Fibroblast of skin of left biceps (primary cell): ENCODE measurements at regions not wholly inside any gene's neighbourhood (a gene's known extent, or its start where the extent isn't known, plus 50 kb on each side); places are given as distances from the start of the nearest gene placed in this dataset.

Experiments used
- DNase-seq, 2 experiments: peaks; one replicate each; pipeline ENCODE4 v3.0.0-alpha.2; 2013; ENCODE audit warnings: low read depth in 2 of 2

GRCh38 chr20:19807946-19808330 lies 49.9 kb downstream of the RIN2 start:
- DNase-seq = no peak

- DNase-seq = no peak
Observed at GRCh38 chr20:19808498-19808897, 50.4 kb downstream of the RIN2 start.

DNA sequence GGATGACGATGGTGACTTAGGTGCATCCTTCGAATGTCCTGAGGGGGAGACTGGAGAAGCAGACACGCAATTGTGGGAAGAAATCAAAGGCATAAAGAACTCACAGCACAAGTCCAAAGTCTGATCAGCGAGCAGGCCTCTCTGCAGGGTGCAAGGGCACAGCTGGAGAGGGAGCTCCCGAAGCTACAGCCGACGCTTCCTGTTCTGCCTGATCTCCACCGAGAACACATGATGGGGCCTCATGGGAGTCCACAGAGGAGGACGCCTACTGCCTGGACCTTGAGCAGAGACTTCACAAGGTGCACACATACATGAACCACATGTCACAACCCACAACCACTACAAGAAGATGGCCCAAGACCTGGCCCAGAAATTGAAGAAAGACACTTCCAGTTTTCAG lies 51.4 kb downstream of the RIN2 start:
- DNase-seq = no peak

- DNase-seq = no peak
Observed at GRCh38 chr20:19811231-19811630, 53.2 kb downstream of the RIN2 start.

GRCh38 chr20:19812056-19812455 lies 54.0 kb downstream of the RIN2 start:
- DNase-seq = no peak

- DNase-seq = no peak
Observed at GRCh38 chr20:19812696-19813095, 54.6 kb downstream of the RIN2 start.

DNA sequence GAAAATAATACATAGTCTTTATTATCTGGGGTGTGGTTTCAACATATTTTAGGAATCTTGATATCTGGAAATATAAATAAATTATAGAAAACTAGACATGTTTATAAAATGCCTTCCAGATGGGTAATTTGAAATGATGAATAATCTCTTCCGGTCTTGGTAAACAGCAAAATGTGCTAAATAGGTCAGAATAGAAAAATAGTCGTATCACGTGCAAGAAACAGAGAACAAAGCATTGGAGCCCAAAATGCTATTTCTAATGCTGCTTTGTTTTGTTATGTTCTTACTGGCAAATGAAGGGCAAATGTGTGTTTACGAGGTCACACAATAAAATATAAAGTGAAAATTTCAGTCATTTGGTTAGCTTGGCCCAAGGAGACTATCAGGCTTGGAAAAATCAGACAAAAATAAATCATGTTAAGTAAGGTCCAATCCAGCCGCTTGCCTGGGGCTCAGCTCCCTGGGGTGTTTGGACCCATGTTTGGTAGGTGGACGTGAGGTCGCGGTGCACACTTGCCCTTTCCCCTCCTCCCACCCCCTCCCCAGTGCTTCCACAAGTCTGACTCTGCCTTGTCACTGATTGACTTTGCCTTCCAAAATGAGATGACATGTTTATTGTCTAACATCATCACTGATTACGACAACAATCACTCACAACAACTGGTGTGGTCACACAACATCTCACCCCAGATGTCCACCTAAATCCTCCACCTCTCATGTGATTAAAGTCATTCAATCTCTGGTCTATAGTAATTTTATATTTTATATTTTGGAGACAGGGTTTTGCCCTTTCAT lies 56.0 kb downstream of the RIN2 start:
- no peak for DNase-seq

DNA sequence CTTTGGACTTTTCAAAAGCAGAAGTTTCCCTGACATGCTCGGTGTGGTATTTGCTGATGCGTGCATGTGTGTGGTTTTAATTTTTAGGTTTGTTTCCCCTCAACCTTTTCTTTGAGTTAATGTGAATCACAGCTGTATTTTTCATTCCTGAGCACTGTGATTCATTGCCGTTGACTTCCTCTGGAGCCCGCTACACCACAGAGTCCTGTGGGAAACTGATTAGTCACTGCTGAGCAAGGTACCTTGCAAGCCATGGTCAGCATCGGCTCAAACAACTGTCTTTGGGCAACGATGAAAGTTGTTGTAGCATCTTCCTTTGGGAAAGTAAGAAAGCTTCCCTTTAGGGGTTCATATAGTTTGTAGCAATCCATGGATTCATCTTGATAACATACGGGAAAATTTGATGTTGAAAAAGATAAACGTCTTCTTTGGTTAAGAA lies 57.5 kb downstream of the RIN2 start:
- peak; percentile 93 to 94 for DNase-seq

DNA sequence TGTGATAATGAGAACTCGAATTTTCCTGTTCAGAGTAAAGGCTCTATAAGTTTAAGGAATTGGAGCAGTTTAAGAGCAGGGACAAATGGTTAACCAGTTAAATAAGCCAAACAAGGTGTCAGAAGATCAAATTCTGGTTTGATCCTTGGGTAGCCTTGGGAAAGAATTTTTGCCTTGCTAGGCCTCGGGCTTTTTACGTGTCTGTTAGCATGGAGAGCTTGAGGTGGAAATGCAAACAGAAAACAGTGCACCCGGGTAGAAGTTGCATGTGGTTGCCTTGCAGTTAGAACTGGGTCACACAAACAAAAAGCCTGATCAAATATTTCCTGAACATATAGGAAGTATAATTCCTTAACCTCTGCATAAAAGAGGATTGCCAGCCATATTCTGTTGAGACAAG lies 58.3 kb downstream of the RIN2 start:
- DNase-seq = no peak

DNA sequence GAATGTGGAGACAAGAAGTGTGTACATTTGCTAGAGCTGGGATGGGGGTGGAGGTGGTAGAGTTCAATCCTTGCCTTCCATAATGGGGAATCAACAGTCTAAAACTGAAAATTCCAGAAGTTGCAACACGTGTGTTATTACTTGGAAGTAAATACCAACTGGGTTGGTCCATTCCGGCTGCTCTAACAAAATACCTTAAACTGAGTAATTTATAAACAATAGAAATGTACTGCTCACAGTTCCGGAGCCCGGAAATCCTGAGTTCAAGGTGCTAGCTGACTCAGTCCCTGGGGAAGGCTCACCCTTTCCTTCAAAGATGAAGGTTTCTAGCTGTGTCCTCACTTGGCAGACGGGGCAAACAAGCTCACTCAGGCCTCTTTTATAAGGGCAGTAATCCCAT lies 59.0 kb downstream of the RIN2 start:
- DNase-seq = peak; percentile 36 to 38

- no peak for DNase-seq
Observed at GRCh38 chr20:19819149-19819548, 61.1 kb downstream of the RIN2 start.

DNA sequence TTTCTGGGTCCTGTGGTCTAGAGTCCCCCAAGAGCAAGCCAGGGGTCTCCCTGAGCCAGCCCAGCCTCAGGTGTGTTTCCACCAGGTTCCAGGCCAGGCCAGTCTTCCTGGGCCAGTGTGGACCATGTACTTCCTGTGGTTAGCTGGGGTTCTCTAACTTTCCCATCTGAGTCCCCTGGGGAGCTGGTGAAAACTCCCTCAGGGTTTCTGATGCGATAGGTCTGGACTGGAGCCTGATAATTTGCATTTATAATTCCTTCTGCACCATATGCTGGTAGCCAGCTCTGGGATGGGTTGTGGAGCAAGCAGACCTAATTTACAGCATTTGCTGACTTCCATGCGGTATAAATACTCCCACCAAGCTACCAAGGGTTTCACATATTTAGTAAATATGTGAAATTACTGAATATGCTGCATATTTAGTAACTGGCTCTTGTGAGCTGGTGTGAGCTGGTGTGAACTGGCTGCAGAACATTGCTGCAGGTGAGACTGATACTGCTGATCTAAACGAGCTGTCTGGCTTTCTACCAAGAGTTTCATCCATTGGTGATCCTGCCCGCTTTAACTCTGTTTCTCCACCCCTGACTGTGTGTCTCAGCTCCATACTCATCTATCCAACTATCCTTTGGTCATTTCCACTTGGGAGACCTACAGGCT lies 62.6 kb downstream of the RIN2 start:
- no peak for DNase-seq

DNA sequence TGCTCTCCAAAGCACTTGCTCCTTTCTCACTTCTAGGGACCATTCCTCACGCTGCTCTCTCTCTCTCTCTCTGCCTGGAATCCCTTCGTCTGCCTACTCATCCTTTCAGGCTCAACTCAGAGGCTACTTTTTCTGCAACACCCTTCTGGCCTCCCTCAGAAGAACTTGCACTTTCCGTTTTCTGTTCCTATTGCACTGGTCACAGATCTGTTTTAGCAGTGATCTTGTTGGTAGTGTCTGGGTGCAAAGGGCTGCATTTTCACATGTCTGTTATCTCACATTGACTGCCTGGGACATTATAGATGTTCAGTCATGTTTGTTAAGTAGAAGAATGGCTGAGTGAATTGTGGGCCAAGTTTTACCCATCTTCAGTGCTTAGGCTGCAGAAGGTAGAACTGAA lies 63.5 kb downstream of the RIN2 start:
- DNase-seq = no peak

DNA sequence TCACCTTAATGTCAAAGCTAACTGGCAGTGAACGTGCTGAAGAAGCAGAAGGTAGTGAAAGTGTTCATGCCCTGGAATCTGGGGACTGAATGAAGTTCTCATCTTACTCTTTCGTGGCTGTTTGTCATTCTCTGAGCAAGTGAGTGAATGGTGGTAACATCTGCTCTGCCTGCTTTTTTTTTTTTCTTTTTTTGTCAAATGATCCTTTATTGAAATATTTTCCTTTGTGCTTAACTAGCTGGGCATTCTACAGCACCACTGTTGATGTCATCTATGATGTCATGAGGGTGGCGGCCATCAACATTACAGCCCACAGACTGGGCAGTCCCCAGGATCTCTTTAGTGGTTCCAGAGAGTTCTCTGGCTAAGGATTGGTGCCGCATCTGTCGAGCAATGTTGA lies 65.2 kb downstream of the RIN2 start:
- DNase-seq = no peak

DNA sequence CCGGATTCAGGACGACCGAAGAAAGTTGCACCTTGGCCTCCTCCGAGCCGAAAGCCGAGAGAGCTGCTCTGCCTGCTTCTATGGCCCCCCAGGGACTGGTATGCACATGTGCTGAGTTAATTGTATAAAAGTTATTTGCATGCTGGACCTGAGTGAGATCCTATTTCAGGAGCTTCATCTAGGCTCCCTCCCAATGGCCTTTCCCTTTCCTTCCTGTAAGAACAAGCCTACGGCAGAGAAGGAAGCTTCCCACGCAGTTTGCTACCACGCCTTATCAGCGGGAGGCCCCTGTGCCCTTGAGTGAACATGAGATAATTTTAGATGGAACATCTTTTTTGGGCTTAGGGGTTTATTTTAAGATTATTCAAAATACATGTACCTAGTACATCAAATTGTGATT lies 65.9 kb downstream of the RIN2 start:
- DNase-seq = no peak

- no peak for DNase-seq
Observed at GRCh38 chr20:19824861-19825260, 66.8 kb downstream of the RIN2 start.

DNA sequence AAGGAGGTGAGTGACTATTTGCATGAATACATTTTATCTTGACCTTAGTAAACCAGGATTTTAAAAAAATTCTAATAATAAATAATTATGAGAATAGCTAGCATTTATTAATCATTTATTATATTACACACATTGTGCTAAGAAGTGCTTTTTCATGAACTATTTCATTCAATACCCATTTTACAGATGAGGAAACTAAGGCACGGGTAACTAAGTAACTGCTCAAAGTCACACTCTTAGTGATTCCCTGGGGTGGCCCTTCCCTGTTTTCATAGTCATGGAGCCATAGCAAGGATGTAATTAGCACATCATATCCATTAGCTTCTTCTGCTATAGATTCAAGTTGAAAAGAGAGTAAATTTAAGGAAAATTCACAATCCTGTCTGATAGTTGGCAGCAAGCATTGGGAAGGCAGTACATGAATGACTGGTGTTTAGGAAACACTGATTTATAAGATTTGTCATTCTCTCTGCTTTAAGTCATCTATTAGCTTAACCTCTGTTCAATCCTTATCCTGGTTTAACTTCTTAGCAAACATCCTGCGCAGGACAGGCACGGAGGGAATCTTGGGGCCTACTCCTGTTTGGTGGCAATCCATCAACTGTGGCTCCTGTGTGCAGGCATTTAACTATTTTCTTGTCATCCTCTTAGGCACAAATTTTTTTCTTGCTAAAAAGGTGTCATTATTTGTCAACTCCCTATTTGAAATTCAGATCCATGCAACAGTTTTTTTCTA lies 68.3 kb downstream of the RIN2 start:
- no peak for DNase-seq

DNA sequence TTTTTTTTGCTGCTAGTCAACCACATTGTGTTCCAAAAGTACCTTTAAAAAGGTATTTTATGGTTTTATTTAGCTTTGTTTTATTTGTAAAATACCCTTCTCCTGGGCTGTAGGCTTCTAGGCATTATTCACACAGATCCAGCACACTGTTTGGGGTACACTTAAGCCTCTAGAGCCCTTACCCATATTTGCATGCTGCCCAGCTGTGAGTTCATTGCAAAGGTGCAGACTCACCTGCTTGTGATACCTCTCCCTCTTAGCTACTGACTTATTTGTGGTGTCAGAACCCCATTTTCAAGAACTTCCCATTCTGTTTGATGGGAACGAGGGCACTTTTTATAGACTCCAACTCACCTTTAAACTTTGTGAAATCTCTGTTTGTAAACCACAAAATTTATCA lies 69.8 kb downstream of the RIN2 start:
- DNase-seq = no peak

- DNase-seq = no peak
Observed at GRCh38 chr20:19828232-19828631, 70.2 kb downstream of the RIN2 start.

DNA sequence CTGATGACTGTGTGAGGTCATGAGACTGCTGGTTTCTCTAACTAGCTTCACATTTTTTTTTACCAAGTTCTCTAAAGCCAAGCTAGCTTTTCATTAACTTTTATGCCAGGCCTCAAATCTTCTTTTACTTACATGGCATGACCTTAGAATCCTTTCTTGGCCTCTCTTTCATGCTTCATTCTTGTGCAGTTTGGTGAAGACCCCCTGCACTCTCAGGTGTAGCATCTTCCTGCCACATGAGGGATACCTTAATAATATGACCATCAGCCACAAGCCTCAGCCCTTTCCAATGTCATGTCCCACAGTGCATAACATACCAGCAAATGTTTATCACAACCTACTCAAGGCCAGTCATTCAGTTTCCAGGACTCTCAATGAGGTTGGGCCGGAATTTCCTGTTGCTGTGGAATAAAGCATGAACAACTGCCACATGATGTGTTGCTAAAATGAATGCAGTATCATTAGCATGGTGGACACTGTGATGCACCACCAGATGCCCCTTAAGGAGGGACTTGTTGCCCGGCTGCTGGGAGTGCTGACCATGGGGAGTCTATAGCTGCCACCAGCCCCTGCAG lies 72.2 kb downstream of the RIN2 start:
- DNase-seq = no peak

DNA sequence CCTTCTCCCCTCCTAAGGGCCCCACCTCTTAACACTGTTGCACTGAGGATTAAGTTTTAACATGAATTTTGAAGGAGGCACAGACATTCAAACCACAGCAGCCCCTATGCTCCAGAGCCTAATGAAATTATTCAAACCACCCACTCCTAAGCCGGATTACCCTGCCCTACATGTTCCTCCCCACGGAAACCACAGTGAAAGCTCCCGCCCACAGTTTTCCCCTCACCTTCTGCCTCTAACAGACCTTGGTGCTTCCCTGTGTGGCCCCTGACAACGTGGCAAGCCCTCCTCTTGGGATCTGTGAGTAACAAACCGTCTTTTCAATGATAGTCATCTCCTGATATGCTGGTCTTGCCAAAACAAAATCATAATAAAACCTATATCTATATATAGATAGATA lies 74.8 kb downstream of the RIN2 start:
- DNase-seq = no peak

- DNase-seq = no peak
Observed at GRCh38 chr20:19833395-19833794, 75.3 kb downstream of the RIN2 start.

DNA sequence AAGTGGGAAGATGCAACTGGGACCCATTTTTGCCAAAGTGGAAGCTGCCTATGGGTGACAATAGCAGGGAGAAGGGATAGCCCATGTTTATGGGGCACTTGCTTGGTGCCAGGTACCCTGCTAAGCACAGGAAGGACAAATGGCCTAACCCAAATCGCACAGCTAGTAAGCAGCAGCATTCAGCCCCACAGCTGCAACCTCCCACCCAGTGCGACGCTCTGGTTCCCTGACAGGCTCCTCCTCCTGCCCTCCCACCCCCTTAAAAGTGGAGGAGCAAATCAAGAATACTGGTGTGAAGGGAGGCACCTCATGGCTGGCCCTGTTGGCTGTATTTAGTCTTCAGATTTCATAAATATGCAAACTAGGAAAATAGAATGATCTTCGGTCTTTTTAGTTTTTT lies 76.2 kb downstream of the RIN2 start:
- DNase-seq = no peak
